ENCODE measurements at regions not wholly inside any gene's neighbourhood (a gene's known extent, or its start where the extent isn't known, plus 50 kb on each side); places are given as distances from the start of the nearest gene placed in this dataset.

GRCh38 chr6:19417713-19418112 lies 419.5 kb upstream of the ID4 start:
- DNase-seq = no peak

DNA sequence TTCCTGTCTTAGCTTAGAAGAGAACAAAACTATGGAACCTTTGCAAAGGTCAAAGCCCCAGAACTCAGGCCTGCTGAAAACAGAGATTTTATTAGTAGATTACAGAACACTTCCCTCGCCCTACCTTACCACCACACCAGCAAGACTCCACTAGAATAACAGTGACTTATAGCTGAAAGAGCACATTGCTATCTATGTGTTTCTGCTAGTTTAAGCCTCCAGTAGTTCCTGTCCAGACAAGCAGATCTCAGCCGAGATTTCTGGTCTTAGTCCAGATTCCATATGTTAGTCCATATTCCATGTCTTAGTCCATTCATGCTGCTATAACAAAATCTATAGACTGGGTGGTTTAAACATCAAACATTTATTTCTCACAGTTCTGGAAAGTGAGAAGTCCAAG lies 412.3 kb upstream of the ID4 start:
- no peak for DNase-seq

DNA sequence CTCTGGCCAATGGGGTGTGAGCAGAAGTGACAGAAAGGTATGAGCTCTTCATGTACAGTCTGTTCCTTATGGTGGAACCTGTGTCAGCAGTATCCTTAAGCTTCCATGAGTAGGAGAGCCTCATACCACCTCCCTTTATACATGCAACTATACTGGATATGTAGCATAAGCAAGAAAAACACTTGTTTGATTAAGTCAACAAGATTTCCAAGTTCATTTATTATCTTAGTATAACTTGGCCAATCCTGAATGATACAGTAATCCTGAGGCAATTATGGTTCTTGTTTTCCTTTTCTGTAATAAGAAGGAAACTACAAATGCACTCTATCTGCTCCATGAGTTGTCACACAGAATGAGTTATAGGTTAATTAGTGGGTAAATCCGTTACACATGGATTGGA lies 409.6 kb upstream of the ID4 start:
- DNase-seq = no peak

DNA sequence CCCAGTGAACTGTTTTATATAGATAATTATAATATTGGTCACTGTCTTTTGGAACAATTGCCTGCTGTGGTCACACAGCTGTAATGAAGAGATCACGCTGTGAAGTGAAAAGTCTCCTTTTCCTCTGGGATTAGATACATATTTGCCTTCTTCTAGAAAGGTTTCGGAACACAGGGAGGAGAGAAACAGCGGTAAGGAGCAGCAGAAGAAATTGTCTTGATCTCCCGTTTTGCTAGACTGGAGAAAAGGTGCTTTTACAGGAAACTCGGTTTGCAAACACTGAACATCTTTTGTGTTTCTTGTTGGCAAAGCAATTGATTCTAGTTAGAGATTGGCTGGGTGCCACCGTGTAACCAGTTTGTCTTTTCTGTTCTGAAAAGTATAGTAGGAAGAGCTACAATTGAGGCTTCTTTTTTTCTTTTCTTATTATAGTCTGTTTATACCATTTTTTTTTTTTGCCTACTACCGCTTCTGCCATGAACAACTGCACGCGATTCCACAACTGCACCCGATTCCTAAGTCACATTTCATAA lies 404.1 kb upstream of the ID4 start:
- DNase-seq = no peak

DNA sequence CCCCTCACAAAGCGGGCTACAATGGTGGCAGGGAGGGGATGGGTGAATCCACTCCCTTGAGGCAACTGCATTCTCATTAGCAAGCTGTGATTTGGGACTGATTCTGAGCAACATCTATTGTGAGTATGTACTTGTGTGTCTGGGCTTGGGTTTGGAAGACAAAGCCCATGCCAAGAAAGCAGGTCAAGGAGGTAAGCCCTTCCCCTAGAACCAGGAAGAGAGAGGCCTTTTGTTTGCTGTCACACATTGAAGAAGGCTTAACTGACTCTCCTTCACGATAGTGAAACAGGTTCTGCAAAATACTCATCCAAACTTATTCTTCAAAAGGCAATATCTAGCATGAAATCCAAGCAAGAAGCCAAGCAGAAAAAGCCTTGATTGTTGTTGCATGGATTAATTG lies 403.1 kb upstream of the ID4 start:
- no peak for DNase-seq

GRCh38 chr6:19435755-19436154 lies 401.4 kb upstream of the ID4 start:
- DNase-seq = no peak

- no peak for DNase-seq
Observed at GRCh38 chr6:19438566-19439353, 398.4 kb upstream of the ID4 start.

DNA sequence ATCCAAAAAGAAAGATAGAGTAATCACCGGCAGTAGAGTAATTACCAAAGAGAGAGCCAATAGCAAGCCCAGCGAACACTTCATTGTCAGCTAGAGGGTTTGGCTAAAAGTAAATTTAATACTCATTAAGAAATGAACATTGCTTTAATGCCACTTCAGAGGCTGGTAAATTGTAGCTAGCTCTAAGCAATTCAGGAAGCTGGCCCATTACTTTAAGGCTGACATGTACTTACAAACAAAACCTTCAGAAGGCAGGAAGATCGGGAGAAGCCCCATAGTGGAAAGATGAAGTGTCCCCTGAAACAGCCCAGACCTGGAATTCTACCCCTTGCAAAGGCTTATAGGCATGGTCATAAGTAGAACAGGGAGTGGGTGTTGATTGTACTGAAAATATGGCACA lies 396.6 kb upstream of the ID4 start:
- DNase-seq = no peak

- DNase-seq = no peak
Observed at GRCh38 chr6:19443411-19443810, 393.8 kb upstream of the ID4 start.

- DNase-seq = no peak
Observed at GRCh38 chr6:19444041-19444440, 393.1 kb upstream of the ID4 start.

DNA sequence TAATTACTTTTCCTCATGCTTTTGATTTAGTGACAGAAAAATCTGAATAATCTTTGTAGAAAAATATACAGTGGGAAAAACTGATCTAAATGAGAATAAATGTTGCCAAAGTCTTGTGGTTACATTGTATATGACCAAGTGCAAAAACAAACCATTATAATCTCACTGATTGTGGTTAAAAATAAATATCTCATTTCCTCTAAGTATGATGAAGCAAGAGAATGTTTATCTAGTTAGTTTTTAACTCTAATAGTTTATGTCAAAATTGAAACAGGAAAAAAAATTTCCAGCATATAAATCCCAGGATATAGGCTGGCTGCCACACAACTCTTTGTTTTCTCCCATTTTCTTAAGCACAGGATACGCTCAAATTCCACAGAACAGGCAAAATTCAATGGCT lies 392.7 kb upstream of the ID4 start:
- DNase-seq = no peak

- DNase-seq = no peak
Observed at GRCh38 chr6:19446570-19446969, 390.6 kb upstream of the ID4 start.

- DNase-seq = no peak
Observed at GRCh38 chr6:19450651-19451050, 386.5 kb upstream of the ID4 start.

GRCh38 chr6:19452495-19452894 lies 384.7 kb upstream of the ID4 start:
- DNase-seq = no peak

DNA sequence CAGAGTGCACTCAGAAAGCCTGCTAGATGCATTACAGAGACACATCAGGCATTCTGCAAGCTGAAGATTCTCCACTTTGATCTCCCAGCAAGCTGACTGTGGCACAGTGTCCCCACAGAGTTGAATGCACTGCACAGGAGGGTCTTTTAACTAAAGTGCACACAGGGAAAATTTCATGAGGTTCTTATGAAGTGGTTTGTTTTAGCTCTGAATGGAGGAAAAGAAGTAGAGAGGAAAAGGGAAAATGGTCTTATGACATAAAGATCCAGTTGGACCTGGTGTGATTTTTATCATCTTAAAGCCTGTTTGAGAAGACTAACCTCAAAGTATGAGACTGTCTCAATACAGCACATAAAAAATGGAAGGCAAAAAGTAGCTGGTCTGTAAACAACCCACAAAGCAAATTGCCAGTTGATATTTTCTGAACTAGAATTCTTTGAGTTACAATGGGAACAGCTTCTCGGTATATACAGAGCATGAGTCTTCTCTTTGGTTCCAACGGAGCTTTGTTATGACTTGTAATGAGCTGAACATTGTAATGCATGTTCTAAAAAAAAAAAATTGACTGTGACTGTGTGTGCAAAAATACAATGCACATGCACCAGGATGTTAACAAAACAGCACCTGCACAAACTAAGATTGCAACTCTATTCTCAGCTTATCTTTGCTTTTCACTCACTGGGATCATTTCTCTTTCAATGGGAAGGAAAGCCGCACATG lies 383.0 kb upstream of the ID4 start:
- DNase-seq = no peak

- no peak for DNase-seq
Observed at GRCh38 chr6:19454721-19455392, 382.3 kb upstream of the ID4 start.

DNA sequence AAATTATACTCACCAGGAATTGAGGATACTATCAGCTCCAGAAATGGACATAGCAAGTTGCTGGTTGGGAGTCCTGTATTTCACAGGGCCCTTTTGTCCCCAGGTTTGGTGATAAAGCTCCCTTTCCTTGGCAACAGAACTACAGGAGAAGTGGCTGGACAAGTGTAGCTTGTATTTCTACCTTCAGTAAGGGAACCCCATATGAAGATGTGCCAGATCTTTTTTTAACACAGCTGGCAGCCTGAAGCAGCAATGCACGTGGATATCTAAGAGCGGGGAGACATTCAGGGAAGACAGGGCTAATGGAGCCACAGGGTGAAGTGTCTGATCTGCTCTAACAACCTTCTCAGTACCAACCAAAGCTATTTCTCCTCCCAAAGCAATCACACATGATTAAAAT lies 373.9 kb upstream of the ID4 start:
- DNase-seq = no peak

- DNase-seq = no peak
Observed at GRCh38 chr6:19463925-19464324, 373.2 kb upstream of the ID4 start.

- DNase-seq = no peak
Observed at GRCh38 chr6:19465256-19465655, 371.9 kb upstream of the ID4 start.

- DNase-seq = no peak
Observed at GRCh38 chr6:19465760-19466159, 371.4 kb upstream of the ID4 start.

- DNase-seq = no peak
Observed at GRCh38 chr6:19470333-19470732, 366.8 kb upstream of the ID4 start.

GRCh38 chr6:19472153-19472552 lies 365.0 kb upstream of the ID4 start:
- no peak for DNase-seq

DNA sequence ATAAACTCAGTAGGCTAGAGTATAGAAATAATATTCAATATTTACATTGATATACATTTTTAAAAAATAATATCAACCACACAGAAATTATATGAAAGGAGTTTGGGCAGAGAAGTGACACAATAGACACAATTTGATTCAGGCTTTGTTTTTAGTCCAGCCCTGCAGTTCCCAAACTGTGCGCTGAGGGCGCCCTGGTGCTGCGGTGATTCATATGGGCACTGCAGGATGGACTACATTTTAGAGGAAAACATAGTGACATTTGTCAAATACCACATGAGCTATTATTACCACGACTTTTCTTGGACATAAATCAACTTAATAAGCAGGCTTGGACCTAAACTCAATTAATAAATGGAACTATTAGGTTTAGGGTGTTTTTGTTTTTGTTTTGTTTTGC lies 364.3 kb upstream of the ID4 start:
- DNase-seq = no peak

- no peak for DNase-seq
Observed at GRCh38 chr6:19477563-19477962, 359.6 kb upstream of the ID4 start.

All from CD4-positive, alpha-beta T cell treated with Interleukin-21 for 1 hour (primary cell).